DMS153 treated with DMSO at 0.1 percent for 48 hours (cell line): ENCODE measurements at regions not wholly inside any gene's neighbourhood (a gene's known extent, or its start where the extent isn't known, plus 50 kb on each side); places are given as distances from the start of the nearest gene placed in this dataset.

Experiments
- DNase-seq: peaks from one replicate; lab custom pipeline; 2025; ENCODE audit not compliant: unreplicated experiment; lab: John Stamatoyannopoulos, UW

- DNase-seq: no peak
These were observed 106.2 kb upstream of the PTCHD1 start for GRCh38 chrX:23228454-23228853.

DNA sequence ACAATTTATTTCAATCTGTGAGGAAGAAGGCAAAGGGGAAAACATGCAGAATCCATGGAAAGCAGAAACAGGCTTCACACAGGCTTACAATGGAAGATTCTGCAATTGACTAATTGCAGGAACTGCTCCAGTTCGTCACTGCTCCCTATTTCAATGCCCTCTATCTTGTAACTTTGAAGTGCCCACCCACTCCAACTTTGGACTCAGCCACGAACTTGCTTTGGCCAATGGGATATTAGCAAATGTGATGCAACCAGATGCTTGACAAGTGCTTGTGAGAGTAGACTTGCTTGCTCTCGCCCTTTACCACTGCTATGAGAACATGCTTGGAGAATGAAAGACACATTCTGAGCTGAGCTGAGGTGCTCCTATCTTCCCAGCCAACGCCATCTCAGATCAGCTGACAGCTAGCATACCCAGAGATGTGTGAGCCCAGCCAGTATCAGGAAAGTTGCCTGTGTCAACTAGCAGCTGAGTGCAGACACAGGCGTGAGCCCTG, 105.7 kb upstream of the PTCHD1 start:
- no peak for DNase-seq

GRCh38 chrX:23235051-23235450, 99.6 kb upstream of the PTCHD1 start:
- DNase-seq: no peak

DNA sequence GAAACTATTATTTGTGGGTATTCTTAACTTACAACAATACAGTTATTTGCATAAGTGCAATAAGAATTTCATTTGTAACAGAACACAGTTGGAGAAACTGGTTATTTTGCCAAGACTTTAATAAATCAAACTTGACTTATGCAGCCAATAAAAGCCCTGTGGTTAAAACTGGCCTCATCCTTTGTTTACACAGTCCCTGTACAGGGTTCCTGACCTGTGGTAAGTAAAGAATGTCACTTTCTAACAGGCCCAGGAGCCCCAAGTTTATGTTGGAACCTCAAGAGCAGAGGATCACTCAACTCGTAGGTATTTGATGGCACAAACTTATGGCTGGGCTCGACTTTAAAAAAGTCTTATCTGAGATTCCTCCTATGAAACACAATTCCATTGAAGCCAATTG, 88.6 kb upstream of the PTCHD1 start:
- DNase-seq: no peak

GRCh38 chrX:23248187-23248586, 86.5 kb upstream of the PTCHD1 start:
- DNase-seq: no peak

- DNase-seq: no peak
These were observed 83.6 kb upstream of the PTCHD1 start for GRCh38 chrX:23251043-23251442.

GRCh38 chrX:23263892-23264291, 70.8 kb upstream of the PTCHD1 start:
- no peak for DNase-seq

- DNase-seq: no peak
These were observed 64.7 kb upstream of the PTCHD1 start for GRCh38 chrX:23269923-23270322.

DNA sequence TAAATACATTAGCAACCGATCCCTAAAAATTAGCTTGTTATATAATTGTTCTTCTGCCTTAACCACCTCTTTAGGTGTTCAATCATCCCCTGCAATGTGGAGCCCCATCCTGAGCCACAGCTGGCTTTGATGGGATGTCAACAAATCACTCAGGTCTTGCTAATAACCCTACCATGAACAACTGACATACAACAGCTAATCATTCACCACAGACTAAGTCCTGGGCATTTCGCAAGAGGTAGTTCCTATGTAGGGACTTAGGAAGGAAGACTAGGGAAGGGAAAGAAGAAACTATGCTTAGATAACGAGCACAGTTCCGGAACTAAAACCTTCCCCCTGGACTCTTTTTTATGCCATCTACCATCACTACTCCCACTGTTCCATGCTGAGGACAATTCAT, 63.6 kb upstream of the PTCHD1 start:
- no peak for DNase-seq

DNA sequence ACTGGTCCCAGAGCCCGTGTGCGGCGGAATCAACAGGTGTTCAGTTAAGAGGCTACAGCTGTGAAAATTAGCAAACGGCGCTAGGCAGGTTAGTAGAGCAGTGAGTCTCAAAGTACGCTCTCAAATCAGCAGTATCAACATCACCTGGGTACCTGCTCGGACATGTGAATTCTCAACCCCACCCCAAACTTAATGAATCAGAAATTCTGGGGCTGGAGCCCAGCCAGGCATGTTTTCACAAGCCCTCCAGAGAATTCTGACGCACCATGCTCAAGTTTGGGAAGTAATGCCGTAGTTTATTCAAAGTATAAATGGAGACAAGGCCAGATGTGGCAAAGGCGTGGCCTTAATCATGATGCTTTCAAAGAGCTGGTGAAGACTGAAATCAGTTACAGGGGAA, 58.2 kb upstream of the PTCHD1 start:
- no peak for DNase-seq
